PC-3 (cell line): ENCODE measurements at regions not wholly inside any gene's neighbourhood (a gene's known extent, or its start where the extent isn't known, plus 50 kb on each side); places are given as distances from the start of the nearest gene placed in this dataset.

Source experiments
- ATAC-seq: fragments of 200-7000 bp; cut with Tn5 transposase; 2 replicates; pipeline ENCODE4 v1.9.1; 2020; ENCODE audit warnings: mild to moderate bottlenecking, moderate library complexity
- BruUV-seq: library from RNA; stranded (reverse); fragments of 400-500 nt; replicated peaks from 2 replicates; lab custom pipeline; 2021; lab: Mats Ljungman, UMichigan
- CTCF ChIA-PET: fragments of 300-600 bp; sonication (Branson Sonifier 250); formaldehyde crosslinking; loops from one replicate; lab custom pipeline; 2022; ENCODE audit warnings: antibody characterized with exemption; lab: Charles Lee
- POLR2A ChIA-PET: fragments of 300-600 bp; sonication (Branson Sonifier 250); formaldehyde crosslinking; loops from one replicate; lab custom pipeline; 2022; ENCODE audit warnings: antibody characterized with exemption; ENCODE audit not compliant: unreplicated experiment; lab: Charles Lee
- DNase-seq: peaks from one replicate; pipeline ENCODE4 v3.0.0-alpha.2; 2015
- H2AFZ ChIP-seq: fragments of 300-600 bp; sonication (generic); 2 replicates; pipeline ENCODE4 v1.6.0; 2016; ENCODE audit warnings: antibody characterized with exemption, low read length
- H3F3A ChIP-seq: fragments of 300-600 bp; sonication (generic); one replicate; pipeline ENCODE4 v1.6.0; 2017; ENCODE audit warnings: antibody characterized with exemption, low read length, control low read depth, mild to moderate bottlenecking; ENCODE audit not compliant: unreplicated experiment
- H3K27ac ChIP-seq: fragments of 300-600 bp; sonication (generic); 2 replicates; pipeline ENCODE4 v1.5.1; 2016; ENCODE audit warnings: mild to moderate bottlenecking, low read length
- H3K27me3 ChIP-seq: fragments of 300-600 bp; sonication (generic); 2 replicates; pipeline ENCODE4 v1.6.1; 2016; ENCODE audit warnings: low read length, mixed read lengths
- H3K36me3 ChIP-seq: fragments of 300-600 bp; sonication (generic); 2 replicates; pipeline ENCODE4 v1.6.1; 2016; ENCODE audit warnings: low read depth, mixed run types, low read length, mixed read lengths
- H3K4me1 ChIP-seq: fragments of 300-600 bp; sonication (generic); 2 replicates; pipeline ENCODE4 v1.5.1; 2016; ENCODE audit warnings: low read length; ENCODE audit not compliant: insufficient read depth
- H3K4me2 ChIP-seq: fragments of 300-600 bp; sonication (generic); 2 replicates; pipeline ENCODE4 v1.6.0; 2016; ENCODE audit warnings: low read length
- H3K4me3 ChIP-seq: fragments of 300-600 bp; sonication (generic); 2 replicates; pipeline ENCODE4 v1.5.1; 2016; ENCODE audit warnings: mild to moderate bottlenecking, low read length, mixed read lengths
- H3K79me2 ChIP-seq: fragments of 300-600 bp; sonication (generic); 2 replicates; pipeline ENCODE4 v1.6.1; 2017; ENCODE audit warnings: low read length, mixed read lengths
- H3K9ac ChIP-seq: fragments of 300-600 bp; sonication (generic); 2 replicates; pipeline ENCODE4 v1.6.0; 2016; ENCODE audit warnings: mild to moderate bottlenecking, low read length
- H3K9me2 ChIP-seq: fragments of 300-600 bp; sonication (generic); replicated peaks from 2 replicates; pipeline ENCODE4 v1.6.1; 2016; ENCODE audit warnings: mixed run types, low read length, mixed read lengths
- H3K9me3 ChIP-seq: fragments of 300-600 bp; sonication (generic); 2 replicates; pipeline ENCODE4 v1.6.1; 2016; ENCODE audit warnings: low read length, mixed read lengths
- H4K20me1 ChIP-seq: fragments of 300-600 bp; sonication (generic); 2 replicates; pipeline ENCODE4 v1.6.1; 2016; ENCODE audit warnings: low read length, mixed read lengths
- CTCF ChIP-seq: fragments of 300-600 bp; sonication (generic); conservative IDR thresholded peaks from 2 replicates; pipeline ENCODE4 v1.5.1; 2017; ENCODE audit warnings: antibody characterized with exemption, low read depth, mild to moderate bottlenecking, low read length
- EZH2 ChIP-seq: fragments of 300-600 bp; sonication (generic); IDR thresholded peaks from one replicate; pipeline ENCODE4 v1.6.1; 2017; ENCODE audit warnings: antibody characterized with exemption, mild to moderate bottlenecking, low read length; ENCODE audit not compliant: unreplicated experiment
- EZH2phosphoT487 ChIP-seq: fragments of 300-600 bp; sonication (generic); IDR thresholded peaks from 2 replicates; pipeline ENCODE4 v1.6.1; 2018; ENCODE audit warnings: mild to moderate bottlenecking, antibody characterized with exemption, low read length, borderline replicate concordance
- intact Hi-C: fragments of 100-400 bp; cut with micrococcal nuclease; formaldehyde crosslinking; loops from 2 replicates; pipeline ENCODE4 v1.9.0; 2023

GRCh38 chr5:145479857-145480256, 355.3 kb downstream of the PRELID2 start:
- intact Hi-C loops: loop anchor here (5.0 kb wide), 1 partner anchor 52 kb away; no protein-coding TSS in a partner anchor
- no peak overlapping the region for H2AFZ ChIP-seq
- no peak overlapping the region for H3K9ac ChIP-seq
- H3K27ac ChIP-seq: 0 out of 2 replicates have a peak overlapping the region, but pooled peaks have one; percentile 5
- no peaks in the 10 kb centered on the region for H3K9me3 ChIP-seq
- ChIA-PET CTCF (no interaction called here), POLR2A (no interaction called here)
- DNase-seq: peak; percentile 39
- no peaks in the 10 kb centered on the region for H3K27me3 ChIP-seq
- no peaks in the 10 kb centered on the region for H3K9me2 ChIP-seq
- ATAC-seq: no peak
- H3K36me3 ChIP-seq: no peaks in the 10 kb centered on the region
- no peak overlapping the region for H3K4me2 ChIP-seq
- no TSS peak for BruUV-seq
- H3K79me2 ChIP-seq: no peaks in the 10 kb centered on the region
- H3K4me3 ChIP-seq: no peak overlapping the region
- H3K4me1 ChIP-seq: peaks cover 34% of the 10 kb centered on the region
- no peak for TF ChIP-seq EZH2phosphoT487
- TF ChIP-seq CTCF: no peak
- no peak for TF ChIP-seq EZH2
- H3F3A ChIP-seq: no peaks in the 10 kb centered on the region
- no peaks in the 10 kb centered on the region for H4K20me1 ChIP-seq

GRCh38 chr5:145479271-145479670, 355.9 kb downstream of the PRELID2 start:
- TF ChIP-seq CTCF: no peak
- TF ChIP-seq EZH2phosphoT487: no peak
- no peak for TF ChIP-seq EZH2
- POLR2A ChIA-PET: no interaction called here
- CTCF ChIA-PET: no interaction called here
- no peak for DNase-seq
- intact Hi-C loops: no loop called here
- peak; percentile 24; the same call in 1 of the 2 replicates for ATAC-seq
- Histone ChIP-seq H3K27me3 (no peaks in the 10 kb centered on the region), H3K4me2 (0 out of 2 replicates have a peak overlapping the region, but pooled peaks have one; percentile 8), H4K20me1 (no peaks in the 10 kb centered on the region), H3K27ac (0 out of 2 replicates have a peak overlapping the region, but pooled peaks have one; percentile 5), H3K9me3 (no peaks in the 10 kb centered on the region), H2AFZ (0 out of 2 replicates have a peak overlapping the region, but pooled peaks have one; percentile 6), H3K9me2 (no peaks in the 10 kb centered on the region), H3K79me2 (no peaks in the 10 kb centered on the region), H3K4me3 (no peak overlapping the region), H3K36me3 (no peaks in the 10 kb centered on the region), H3F3A (no peaks in the 10 kb centered on the region), H3K4me1 (peaks cover 31% of the 10 kb centered on the region), H3K9ac (no peak overlapping the region)
- no TSS peak for BruUV-seq

GRCh38 chr5:145478651-145479050, 356.5 kb downstream of the PRELID2 start:
- no peak overlapping the region for H3K9ac ChIP-seq
- no peaks in the 10 kb centered on the region for H3K79me2 ChIP-seq
- H3K9me3 ChIP-seq: no peaks in the 10 kb centered on the region
- no peaks in the 10 kb centered on the region for H3K36me3 ChIP-seq
- ATAC-seq (peak; percentile 68), DNase-seq (peak; percentile 41)
- POLR2A ChIA-PET: no interaction called here
- BruUV-seq: no TSS peak
- no peaks in the 10 kb centered on the region for H3F3A ChIP-seq
- H3K27ac ChIP-seq: no peak overlapping the region
- H4K20me1 ChIP-seq: no peaks in the 10 kb centered on the region
- H3K27me3 ChIP-seq: no peaks in the 10 kb centered on the region
- H2AFZ ChIP-seq: 0 out of 2 replicates have a peak overlapping the region, but pooled peaks have one; percentile 6
- CTCF ChIA-PET: no interaction called here
- H3K4me1 ChIP-seq: peaks cover 25% of the 10 kb centered on the region
- no peaks in the 10 kb centered on the region for H3K9me2 ChIP-seq
- H3K4me2 ChIP-seq: 0 out of 2 replicates have a peak overlapping the region, but pooled peaks have one; percentile 8
- no peak overlapping the region for H3K4me3 ChIP-seq
- intact Hi-C loops: no loop called here
- TF ChIP-seq EZH2: no peak
- no peak for TF ChIP-seq EZH2phosphoT487
- no peak for TF ChIP-seq CTCF
